Islet precursor cell (in vitro differentiated cells): ENCODE measurements at regions not wholly inside any gene's neighbourhood (a gene's known extent, or its start where the extent isn't known, plus 50 kb on each side); places are given as distances from the start of the nearest gene placed in this dataset.
A peak's percentile ranks its signal among the peaks of the same experiment; 100 is the strongest.

ENCODE experiments used
- DNase-seq: peaks from one replicate; pipeline ENCODE4 v3.0.0-alpha.2; 2018

DNA sequence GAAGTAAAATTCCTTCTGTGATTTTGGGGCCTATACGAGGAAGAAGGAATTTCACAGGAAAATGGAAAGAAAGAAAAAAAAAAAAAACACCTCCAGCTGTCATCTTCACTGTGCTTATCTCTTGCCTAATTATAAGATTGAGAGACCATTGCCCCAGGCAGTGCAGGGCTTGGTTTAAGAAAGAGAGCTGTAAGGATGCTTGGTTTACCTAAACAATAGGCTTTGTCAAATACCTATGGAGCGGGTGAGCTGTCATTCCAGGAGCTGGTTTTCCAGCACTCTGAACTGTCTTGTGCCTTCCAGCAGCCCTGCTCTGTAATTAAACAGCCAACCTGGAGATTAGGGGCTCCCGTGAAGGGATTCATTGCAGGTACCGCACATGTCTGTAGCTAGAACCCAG, 137.8 kb downstream of the EDN3 start:
- peak; percentile 85 for DNase-seq

DNA sequence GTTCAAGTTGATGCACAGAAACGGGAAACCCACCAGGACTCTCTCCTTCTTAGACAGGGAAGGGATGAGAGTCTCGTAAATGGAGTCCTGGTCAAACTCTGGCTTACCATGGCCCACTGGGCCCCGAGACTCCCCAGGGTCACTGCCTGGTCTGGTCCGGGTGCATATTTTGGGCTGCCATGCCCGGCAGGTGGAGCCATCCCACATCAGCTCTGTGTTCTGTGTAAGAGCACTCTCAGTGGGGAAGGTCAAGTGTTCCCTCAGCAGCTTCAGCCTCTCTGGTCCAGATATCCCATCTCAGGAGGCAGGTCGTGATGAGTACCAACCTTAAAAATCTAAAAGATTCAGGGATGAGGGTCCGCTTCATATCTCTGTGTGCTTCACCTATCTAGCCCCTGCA, 138.8 kb downstream of the EDN3 start:
- no peak for DNase-seq

DNA sequence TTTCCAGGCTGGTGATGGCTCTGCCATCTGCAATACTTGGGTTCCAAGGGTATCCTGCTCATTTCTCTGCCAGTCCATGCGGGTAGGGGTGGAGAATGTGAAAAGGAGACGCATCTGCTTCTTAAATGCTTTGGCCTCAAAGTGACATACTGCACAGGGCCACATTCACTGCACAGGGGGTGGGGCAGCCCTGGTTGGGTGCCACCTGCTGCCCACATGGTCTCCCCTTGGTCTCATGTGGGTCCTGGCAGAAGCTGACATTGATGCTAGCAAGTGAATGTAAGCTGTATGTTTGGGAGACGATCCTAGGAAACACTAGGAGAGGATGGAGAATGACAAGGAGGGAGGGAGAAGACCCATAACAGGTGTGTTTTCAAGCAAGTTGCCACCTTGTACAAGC, 140.9 kb downstream of the EDN3 start:
- no peak for DNase-seq

DNA sequence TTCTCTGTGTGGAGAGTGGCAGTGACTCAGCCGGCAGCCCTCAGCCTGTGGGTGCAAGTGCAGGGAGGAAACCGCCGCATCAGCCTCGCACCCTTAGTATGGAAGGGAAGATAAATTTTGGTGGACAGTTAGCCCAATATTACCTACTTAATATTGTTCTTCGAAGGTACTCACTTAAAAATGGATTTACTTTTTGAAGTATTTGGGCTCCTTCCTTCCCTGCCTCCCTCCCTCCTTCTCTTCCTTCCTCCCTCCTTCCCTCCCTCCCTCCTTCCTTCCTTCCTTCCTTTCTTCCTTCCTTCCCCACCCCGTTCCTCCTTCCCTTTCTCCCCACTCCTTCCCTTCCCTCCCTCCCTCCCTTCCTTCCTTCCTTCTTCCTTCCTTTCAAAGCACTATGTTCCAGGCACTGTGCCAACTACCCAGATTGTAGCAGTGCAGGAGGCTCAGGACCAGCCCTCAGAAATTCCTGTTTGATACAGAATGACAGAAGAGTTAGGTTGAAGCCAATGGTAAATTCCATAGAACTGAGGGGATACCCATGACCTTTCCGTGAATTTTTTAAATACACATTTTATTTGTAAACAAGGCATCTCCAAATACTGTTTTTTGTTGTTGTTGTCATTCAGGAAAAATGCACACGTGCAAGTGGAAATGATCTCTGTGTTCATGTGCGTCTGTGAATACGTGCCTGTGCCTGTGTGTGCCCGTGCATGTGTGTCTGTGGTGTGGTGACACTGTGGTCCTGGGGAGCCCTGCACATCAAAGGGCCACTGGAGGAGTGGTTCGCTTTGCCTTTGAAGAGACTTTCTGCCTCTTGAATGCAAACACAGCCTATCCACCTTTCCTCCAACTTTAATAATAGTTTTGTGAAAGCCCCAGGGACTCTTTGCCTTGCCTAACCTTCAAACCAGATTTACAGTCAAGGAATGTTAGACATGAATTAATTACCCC, 141.7 kb downstream of the EDN3 start:
- no peak for DNase-seq

DNA sequence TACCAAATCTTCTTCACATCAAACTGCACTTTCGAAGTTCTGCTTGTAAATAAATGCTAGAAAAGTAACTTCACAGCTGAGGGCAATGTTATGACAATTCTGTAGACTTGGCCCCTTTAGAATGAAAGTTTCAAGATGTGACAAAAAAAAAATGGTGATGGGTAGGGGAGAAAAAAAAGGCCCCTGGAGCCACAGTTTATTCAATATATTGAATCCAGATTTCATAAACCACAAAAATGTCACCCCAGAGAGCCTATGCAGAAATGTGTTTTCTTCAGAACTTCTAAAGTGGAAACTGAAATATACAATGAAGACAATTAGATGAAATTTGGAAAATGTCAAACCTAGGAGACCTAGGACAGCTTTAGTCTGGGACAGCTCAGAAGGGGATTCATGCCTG, 143.1 kb downstream of the EDN3 start:
- no peak for DNase-seq

DNA sequence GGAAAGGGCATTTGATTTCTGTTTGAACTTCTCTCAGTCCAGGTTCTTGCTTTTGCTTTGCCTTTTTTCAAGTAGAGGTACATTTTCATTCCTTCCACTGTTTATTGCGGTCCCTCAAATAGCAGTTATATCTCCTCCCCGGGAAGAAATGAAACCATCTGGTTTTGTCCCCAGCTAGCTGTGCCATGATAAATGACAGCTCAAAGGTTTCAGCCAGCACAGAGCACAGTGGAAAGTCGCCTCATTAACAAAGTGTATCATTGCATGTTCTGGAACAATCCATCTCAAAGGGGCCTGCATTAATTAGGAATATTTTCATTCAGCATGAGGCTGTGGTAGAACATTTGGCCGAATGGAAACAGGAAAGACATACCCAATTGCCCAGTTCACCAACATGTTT, 146.0 kb downstream of the EDN3 start:
- DNase-seq = no peak

DNA sequence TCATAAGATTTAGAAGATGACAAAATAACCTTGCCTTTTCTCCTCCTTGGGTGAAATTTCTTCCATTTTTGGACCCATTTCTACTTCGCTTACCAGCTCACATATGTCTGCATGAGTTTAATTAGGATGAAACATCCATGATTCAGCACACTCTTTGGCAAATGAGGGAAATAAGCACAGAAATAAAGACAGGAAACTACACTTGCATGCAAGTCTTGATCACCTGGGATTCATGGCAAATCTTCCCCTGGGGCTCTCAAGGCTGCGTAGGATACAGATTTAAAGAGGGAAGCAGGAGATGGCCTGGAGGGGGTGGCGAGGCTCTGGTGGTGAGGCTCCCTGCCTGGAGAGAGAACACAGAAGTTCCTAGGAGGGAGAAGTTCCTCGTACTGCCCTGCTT, 147.8 kb downstream of the EDN3 start:
- DNase-seq = no peak

DNA sequence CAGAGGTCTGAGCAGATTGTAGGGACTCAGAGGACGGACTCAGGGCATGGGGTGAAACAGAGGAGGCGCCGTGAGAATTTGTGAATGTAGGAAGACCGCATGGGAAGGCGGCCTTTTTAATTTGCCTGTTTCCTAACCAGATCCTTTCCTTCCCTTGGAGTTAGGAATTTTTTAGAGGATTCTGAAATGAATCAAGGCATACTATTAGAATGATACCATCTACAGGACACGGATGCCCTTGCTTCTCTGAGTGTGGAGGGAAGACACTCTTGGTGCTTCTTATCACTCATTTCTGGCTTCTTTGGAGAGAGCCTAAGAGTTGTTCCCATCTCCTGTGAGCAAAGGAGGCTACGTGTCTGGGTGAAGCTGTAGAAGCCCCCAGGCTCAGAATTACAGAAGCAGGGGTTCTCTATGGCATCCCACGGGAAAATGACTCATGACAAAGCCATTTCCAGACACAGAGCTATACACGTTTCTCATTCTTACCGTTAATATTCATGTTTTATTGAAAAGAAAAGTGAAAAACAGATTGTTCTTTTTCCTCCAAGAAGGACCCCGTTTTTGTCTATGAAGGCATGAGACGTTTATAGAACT, 148.5 kb downstream of the EDN3 start:
- DNase-seq = peak; percentile 71

DNA sequence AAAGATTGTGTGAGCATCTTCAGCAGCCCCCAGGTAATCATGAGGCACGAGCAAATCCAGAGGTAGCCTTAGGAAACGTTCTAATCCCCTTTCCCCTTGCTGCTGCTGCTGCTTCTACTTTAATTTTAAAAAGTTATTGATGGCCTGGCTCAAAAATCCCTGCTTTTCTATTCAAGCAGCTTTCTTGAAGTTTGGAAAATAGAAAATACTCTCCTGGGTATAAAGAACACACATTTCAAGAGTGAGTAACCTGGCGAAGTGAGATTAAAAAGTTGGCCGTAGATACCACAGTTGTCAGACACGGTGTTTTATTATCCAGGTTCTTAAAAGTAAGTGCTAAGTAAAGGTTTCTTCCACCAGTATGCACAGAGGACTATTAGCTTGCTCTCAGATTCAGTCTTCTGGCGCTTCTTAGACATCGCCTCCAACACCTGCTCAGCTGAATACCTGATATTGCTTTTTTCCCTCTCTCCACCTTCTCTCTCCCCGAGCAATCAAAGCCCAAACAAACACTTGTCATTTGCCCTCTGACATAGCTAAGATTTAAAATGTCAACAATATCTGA, 150.7 kb downstream of the EDN3 start:
- no peak for DNase-seq

DNA sequence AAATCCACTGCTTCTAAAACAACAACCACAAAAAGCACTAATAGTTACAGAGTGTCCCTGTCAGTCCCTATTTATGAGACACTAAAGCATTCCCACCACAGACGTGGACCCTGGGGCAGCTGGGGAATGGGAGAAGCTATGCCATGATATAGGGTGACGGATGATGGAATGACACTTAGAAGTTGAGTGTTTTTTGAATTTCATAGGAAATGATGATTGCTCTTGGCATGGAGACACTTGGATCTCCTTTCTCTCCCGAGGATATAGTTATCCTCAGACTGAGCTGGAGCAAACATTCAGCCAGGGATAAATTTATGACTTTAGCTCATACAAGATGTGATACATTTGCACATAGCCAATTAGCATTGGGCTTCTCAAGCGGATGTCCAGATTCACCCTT, 151.2 kb downstream of the EDN3 start:
- DNase-seq = no peak

DNA sequence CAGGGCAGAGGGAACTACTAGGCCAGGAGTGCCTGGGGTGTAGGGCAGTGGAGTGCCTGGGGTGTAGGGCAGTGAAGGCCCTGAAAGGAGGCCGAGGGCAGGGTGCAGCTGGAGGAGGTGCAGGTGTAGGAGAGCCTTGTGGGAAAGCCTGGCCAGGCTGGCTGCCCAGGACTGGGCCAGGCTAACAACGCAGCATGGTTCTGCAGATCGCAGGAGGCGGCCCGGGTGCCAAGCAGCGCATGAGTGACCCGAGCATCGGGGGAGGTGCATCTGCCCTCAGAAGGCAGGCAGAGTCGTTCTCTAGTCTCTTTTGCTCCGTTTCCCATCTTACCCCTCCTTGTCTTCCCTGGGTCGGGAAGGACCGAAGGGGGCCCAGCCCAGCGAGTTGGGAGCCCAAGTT, 151.5 kb upstream of the PHACTR3 start:
- DNase-seq = no peak

DNA sequence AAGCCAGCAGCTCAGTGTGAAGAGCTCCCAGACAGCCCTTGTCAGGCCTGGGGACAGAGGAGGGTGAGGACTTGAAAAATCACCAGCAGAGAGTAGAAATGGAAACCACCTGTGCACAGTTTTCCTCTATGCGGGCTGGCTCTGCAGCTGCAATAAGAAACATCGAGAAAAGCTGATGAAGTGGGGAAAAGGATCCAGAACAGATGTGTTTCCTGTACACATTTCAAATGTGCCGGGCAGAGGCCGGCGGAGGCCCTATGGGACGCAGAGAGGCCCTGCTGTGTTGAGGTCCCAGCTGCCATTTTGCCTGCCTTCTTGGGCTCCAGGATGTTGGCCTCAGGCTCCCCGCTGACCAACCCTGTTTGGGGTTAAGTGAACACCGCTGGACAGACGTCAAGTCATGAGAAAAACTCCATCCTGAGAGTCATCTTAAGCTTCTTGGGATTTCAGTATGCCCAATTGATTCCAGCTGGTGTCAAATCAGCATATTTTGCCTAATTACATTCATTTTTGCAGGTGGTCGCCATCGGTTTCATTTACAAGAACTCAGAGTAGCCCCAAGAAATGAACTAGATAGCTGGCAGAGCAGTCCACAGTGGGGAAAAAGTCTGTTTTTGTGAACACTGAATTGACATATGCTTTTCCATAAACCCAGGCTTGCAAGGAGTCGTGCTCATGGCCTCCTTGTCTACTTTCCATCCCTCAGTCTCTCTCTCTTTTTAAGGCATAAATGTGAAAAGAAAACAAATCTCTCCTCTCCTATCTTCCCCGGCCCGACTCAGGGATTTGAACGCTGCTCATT, 150.4 kb upstream of the PHACTR3 start:
- DNase-seq = no peak

DNA sequence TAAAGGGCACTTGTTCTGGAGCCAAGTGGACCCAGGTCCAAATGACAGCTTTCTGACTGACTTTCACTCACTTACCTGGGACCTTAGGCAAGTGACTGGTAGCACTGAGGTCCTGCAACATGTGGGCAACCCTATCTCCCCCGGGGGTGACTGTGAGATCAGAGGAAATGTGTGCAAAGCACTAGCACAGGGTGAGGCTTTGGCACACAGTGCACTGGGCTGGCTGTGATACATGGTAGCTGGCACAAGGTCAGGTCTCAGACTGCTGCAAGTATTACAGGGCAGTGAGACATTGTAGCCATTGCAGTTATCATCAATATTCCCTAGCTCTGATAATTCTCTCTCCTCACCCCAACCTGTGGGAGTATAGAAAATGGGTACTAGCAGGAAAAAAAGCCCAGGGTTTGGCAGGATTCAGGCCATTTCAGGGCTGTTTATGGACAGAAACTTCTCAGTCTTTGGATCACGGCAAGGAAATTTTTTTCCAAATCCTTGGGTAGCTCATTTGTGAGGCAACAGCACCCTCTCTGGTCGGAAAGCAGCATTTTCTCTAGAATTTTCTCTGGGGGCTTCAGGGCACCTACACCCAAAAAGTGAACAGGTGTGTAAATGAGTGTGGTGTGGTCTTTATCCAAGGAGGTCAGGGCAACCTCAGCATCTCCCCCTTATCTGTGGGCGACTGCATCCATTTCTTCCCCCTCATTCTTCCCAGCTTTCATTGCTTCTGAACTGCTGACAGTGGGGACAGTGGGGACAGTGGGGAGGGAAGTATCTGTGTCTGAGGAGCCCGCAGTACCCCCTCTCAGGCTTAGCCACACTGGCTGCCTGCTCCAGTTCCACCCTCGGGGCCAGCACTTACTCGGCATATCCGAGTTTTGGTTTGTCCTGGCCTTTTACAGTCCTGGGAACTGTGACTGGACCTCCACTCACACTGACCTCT, 148.7 kb upstream of the PHACTR3 start:
- no peak for DNase-seq

DNA sequence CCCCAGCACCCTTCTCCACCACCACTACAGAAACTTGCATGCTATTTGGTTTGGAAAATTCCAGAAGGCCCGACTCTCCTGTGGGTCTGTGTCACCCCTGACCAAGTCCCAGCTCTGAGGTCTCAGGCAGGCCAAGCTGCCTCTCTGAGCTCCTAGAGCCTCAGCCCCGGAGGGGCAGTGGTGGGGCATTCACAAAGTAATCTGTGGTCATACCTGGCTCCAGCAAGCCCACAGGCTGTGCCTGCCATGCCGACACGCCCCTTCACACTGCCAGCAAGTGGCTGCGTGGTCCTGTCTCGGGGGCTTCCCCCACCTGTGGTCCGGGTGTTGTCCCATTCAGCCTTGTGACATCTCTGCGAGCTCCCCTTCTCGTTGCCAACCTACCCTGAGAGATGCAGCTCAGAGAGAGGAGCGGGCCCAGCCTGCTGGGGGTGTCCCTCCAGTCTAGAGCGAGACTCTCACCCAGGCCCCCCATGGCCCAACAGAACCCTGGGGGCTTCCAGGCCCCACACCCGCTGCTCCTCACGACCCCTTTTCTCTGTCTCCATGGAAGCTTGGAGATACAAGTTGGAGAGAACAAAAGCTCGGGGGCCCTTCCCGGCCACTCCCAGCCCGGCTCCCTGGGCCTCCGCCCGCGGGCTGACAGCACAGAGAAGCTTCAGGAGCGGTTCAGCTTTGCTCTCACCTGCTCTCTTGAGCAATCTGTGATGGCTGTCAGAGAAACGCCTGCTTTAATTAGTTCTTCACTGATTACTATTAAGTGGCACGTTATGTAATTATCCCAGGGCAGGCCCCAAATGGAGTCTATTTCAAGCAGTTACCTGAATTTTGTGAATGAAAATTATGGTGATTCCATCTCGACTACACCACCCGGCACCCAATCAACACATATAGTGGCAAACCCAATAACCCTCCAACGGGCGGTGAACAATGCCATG, 147.7 kb upstream of the PHACTR3 start:
- no peak for DNase-seq

DNA sequence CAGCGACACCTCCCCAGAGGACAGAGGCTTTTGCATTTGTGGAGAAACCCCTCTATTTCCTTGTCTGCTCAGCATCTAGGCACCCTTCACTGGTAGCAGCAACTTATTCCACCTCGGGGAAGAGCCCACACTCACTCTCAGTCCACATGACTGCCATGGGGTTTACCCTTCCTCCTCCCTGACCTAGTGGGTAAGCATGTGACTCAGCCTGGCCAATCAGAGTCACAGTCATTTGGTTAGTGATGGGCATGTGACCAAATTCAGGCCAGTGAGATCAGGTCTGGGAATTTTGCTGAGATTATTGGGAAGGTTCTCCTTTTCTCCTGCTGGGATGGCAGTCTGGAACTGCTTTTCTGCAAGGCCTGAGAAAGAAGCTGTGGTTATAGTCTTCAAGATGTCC, 145.7 kb upstream of the PHACTR3 start:
- no peak for DNase-seq

DNA sequence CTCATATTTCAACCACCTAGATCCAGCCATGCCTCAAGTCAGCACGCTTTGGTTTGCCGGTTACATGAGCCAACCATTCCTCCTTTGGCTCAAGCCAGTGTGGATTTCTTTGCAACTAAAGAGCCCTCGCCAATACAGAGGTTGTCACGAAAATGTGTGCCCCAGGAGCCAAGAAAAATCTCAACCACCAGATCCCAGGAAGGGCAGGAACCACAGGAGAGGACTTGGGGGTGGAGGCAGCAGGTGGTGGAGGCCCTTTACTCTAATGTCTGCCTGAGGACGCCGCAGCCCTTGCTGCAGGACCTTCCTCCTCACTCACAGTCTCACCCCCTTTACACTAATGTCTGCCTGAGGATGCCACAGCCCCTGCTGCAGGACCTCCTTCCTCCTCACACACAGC, 144.8 kb upstream of the PHACTR3 start:
- no peak for DNase-seq

DNA sequence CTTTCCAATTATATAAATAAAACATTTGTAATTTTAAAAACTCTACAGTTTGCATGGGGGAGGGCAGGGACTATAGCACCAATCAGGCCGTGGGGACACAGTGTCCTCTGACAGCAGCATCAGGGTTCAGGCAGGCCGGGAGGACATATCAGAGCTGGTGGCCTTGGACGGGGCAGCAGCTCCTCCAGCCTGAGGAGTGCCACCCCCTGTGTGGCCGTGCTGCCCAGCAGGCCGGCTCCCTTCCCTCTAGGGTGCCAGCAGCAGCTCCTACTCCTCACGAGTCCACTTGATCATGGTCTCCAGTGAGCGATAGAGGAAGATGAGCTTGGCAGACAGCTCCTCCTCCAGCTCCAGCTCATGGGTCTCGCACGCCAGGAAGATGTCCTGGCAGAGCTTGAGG, 144.0 kb upstream of the PHACTR3 start:
- DNase-seq = no peak

DNA sequence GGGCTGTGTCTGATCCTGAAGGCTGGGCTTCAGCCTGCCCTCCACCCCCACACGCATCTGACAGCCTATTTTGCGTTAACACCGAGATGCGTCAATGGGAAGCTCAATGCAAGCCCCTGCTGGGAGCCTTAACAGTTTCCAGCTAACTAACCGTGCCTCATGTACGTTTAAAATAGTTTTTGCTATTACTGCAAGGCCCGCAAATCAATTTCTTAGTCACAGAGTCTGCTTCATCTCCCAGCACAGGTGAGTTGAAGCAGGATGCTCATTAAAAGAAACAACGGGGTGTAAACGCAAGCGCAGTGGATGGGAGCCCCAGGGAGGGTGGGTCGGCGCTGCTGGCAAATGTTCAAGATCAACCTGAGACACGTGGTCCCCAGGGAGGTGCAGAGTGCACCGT, 142.8 kb upstream of the PHACTR3 start:
- DNase-seq = no peak

DNA sequence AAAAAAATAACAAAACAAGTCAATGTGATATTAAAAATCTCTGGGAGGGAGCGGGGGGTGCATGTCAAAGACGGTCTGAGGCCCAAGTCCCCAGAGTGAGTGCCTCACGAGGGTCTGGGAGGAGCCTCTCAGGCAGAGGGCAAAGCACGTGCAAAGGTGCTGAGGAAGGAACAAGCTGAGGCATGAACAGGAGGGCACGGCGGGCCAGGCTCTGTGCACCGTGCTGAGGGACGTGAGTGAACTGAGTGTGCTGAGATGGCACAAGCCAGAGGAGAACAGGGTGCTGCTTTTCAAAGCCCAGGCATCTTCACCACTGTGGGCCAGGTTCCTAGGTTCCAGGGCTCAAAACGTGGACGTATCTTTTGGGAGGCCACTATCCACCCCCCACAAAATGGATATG, 142.1 kb upstream of the PHACTR3 start:
- DNase-seq = no peak

DNA sequence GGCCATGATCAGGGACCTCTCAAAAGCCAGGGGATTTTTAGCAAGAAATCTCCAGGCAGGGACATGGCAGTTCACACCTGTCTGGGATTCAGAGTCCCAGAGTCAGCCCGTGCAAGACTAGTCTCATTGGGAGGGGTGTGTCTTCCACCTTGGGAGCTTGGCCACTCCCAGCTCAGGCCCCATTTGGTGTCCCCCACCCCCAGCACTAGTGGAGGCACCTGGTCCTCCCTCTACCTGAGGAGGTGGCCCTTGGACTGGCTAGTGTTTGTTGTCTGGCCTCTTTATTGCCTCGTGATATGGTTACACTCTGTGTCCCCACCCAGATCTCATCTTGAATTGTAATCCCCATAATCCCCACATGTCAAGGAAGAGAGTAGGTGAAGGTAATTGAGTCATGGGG, 140.8 kb upstream of the PHACTR3 start:
- no peak for DNase-seq
